HEK293 (cell line): ENCODE measurements at regions not wholly inside any gene's neighbourhood (a gene's known extent, or its start where the extent isn't known, plus 50 kb on each side); places are given as distances from the start of the nearest gene placed in this dataset.

Source experiments
- CTCF ChIA-PET: fragments of 350-600 bp; formaldehyde crosslinking; extraction: SDS; loops from one replicate; lab custom pipeline; 2021; ENCODE audit warnings: antibody characterized with exemption; lab: Yijun Ruan, JAX
- POLR2A ChIA-PET: fragments of 300-600 bp; formaldehyde crosslinking; extraction: SDS; loops from one replicate; lab custom pipeline; 2020; ENCODE audit warnings: antibody characterized with exemption, inconsistent platforms; lab: Yijun Ruan, JAX
- H3K27ac ChIP-seq: fragments of 200-500 bp; sonication (Bioruptor generic); 2 replicates; pipeline ENCODE4 v1.5.1; 2014; ENCODE audit warnings: low read depth, low read length, control low read depth, inconsistent platforms; ENCODE audit errors: extremely low read depth
- H3K36me3 ChIP-seq, 2 experiments: fragments of 200-500 bp in 1 of 2; sonication (Bioruptor generic) in 1 of 2; 1 replicate in 1 of 2; 2 replicates in 1 of 2; pipeline ENCODE4 v1.5.1; 2014 to 2017; ENCODE audit warnings: inconsistent platforms in 2 of 2, low read length in 2 of 2; ENCODE audit not compliant: control insufficient read depth in 2 of 2, insufficient read depth in 1 of 2
- H3K4me1 ChIP-seq: fragments of 200-500 bp; sonication (Bioruptor generic); 2 replicates; pipeline ENCODE4 v1.5.1; 2014; ENCODE audit warnings: mild to moderate bottlenecking, low read length, inconsistent platforms; ENCODE audit not compliant: control insufficient read depth, insufficient read depth
- H3K4me3 ChIP-seq: 2 replicates; pipeline ENCODE4 v1.5.1; 2011; ENCODE audit warnings: low read depth, mild to moderate bottlenecking, control low read depth, low read length, moderate library complexity
- H3K9me3 ChIP-seq: fragments of 200-500 bp; sonication (Bioruptor generic); 2 replicates; pipeline ENCODE4 v1.5.1; 2014; ENCODE audit warnings: low read depth, low read length, inconsistent platforms; ENCODE audit not compliant: control insufficient read depth, insufficient read depth
- BCL11B ChIP-seq: fragments of 450-650 bp; formaldehyde crosslinking; IDR thresholded peaks from 2 replicates; pipeline ENCODE4 v1.5.1; 2016; ENCODE audit warnings: low read depth, missing biosample characterization, missing genetic modification characterization
- KLF16 ChIP-seq: fragments of 450-650 bp; formaldehyde crosslinking; IDR thresholded peaks from 2 replicates; pipeline ENCODE4 v1.5.1; 2017; ENCODE audit warnings: missing biosample characterization, missing genetic modification characterization
- KLF9 ChIP-seq: fragments of 450-650 bp; formaldehyde crosslinking; IDR thresholded peaks from 2 replicates; pipeline ENCODE4 v1.5.1; 2016; ENCODE audit warnings: missing biosample characterization, missing genetic modification characterization, low read depth
- SETDB1 ChIP-seq: IDR thresholded peaks from one replicate; pipeline ENCODE4 v1.6.1; 2017; ENCODE audit warnings: mild to moderate bottlenecking, low read length, moderate library complexity, mixed read lengths; ENCODE audit not compliant: insufficient read length
- ZEB2 ChIP-seq: fragments of 450-650 bp; formaldehyde crosslinking; IDR thresholded peaks from 2 replicates; pipeline ENCODE4 v1.5.1; 2016; ENCODE audit warnings: missing biosample characterization, missing genetic modification characterization
- ZFP41 ChIP-seq: fragments of 450-650 bp; formaldehyde crosslinking; IDR thresholded peaks from 2 replicates; pipeline ENCODE4 v1.5.1; 2016; ENCODE audit warnings: missing biosample characterization, missing genetic modification characterization, borderline replicate concordance
- ZNF10 ChIP-seq: fragments of 450-650 bp; formaldehyde crosslinking; IDR thresholded peaks from 2 replicates; pipeline ENCODE4 v1.5.1; 2017; ENCODE audit warnings: missing biosample characterization, missing genetic modification characterization
- ZNF174 ChIP-seq: fragments of 450-650 bp; formaldehyde crosslinking; IDR thresholded peaks from 2 replicates; pipeline ENCODE4 v1.5.0; 2017; ENCODE audit warnings: missing biosample characterization, mild to moderate bottlenecking, missing genetic modification characterization
- ZNF175 ChIP-seq: fragments of 450-650 bp; formaldehyde crosslinking; IDR thresholded peaks from 2 replicates; pipeline ENCODE4 v1.5.1; 2016; ENCODE audit warnings: missing biosample characterization, missing genetic modification characterization
- ZNF239 ChIP-seq: fragments of 450-650 bp; formaldehyde crosslinking; IDR thresholded peaks from 2 replicates; pipeline ENCODE4 v1.5.1; 2016; ENCODE audit warnings: missing biosample characterization, missing genetic modification characterization
- ZNF324 ChIP-seq: fragments of 450-650 bp; formaldehyde crosslinking; IDR thresholded peaks from 2 replicates; pipeline ENCODE4 v1.5.1; 2016; ENCODE audit warnings: missing biosample characterization, missing genetic modification characterization
- ZNF335 ChIP-seq: fragments of 450-650 bp; formaldehyde crosslinking; conservative IDR thresholded peaks from 2 replicates; pipeline ENCODE4 v1.5.1; 2016; ENCODE audit warnings: missing biosample characterization, missing genetic modification characterization
- ZNF354C ChIP-seq: fragments of 450-650 bp; formaldehyde crosslinking; IDR thresholded peaks from 2 replicates; pipeline ENCODE4 v1.5.1; 2016; ENCODE audit warnings: missing biosample characterization, missing genetic modification characterization, low read depth, borderline replicate concordance
- ZNF416 ChIP-seq: fragments of 450-650 bp; formaldehyde crosslinking; IDR thresholded peaks from 2 replicates; pipeline ENCODE4 v1.5.1; 2016; ENCODE audit warnings: missing biosample characterization, missing genetic modification characterization
- ZNF501 ChIP-seq: fragments of 450-650 bp; formaldehyde crosslinking; IDR thresholded peaks from 2 replicates; pipeline ENCODE4 v1.5.1; 2016; ENCODE audit warnings: missing biosample characterization, missing genetic modification characterization
- ZNF510 ChIP-seq: fragments of 450-650 bp; formaldehyde crosslinking; IDR thresholded peaks from 2 replicates; pipeline ENCODE4 v1.5.1; 2018; ENCODE audit warnings: mild to moderate bottlenecking, missing genetic modification characterization, missing biosample characterization; ENCODE audit not compliant: insufficient replicate concordance
- ZNF514 ChIP-seq: fragments of 450-650 bp; formaldehyde crosslinking; IDR thresholded peaks from 2 replicates; pipeline ENCODE4 v1.5.1; 2016; ENCODE audit warnings: missing biosample characterization, missing genetic modification characterization
- ZNF660 ChIP-seq: fragments of 450-650 bp; IDR thresholded peaks from 2 replicates; pipeline ENCODE4 v1.5.1; 2018; ENCODE audit warnings: missing biosample characterization, mild to moderate bottlenecking, missing genetic modification characterization
- ZNF747 ChIP-seq: fragments of 450-650 bp; formaldehyde crosslinking; IDR thresholded peaks from 2 replicates; pipeline ENCODE4 v1.5.1; 2016; ENCODE audit warnings: missing biosample characterization, missing genetic modification characterization
- TF ChIP-seq, protein P1 (sequence below): fragments of 450-650 bp; formaldehyde crosslinking; IDR thresholded peaks from 2 replicates; pipeline ENCODE4 v1.5.1; 2016; ENCODE audit warnings: missing biosample characterization, missing genetic modification characterization, low read depth
- TF ChIP-seq, protein P2 (sequence below): fragments of 450-650 bp; formaldehyde crosslinking; IDR thresholded peaks from 2 replicates; pipeline ENCODE4; 2016; ENCODE audit warnings: missing biosample characterization, missing genetic modification characterization
- TF ChIP-seq, protein P3 (sequence below): fragments of 450-650 bp; formaldehyde crosslinking; IDR thresholded peaks from 2 replicates; pipeline ENCODE4 v1.5.1; 2016; ENCODE audit warnings: missing biosample characterization, missing genetic modification characterization

DNA sequence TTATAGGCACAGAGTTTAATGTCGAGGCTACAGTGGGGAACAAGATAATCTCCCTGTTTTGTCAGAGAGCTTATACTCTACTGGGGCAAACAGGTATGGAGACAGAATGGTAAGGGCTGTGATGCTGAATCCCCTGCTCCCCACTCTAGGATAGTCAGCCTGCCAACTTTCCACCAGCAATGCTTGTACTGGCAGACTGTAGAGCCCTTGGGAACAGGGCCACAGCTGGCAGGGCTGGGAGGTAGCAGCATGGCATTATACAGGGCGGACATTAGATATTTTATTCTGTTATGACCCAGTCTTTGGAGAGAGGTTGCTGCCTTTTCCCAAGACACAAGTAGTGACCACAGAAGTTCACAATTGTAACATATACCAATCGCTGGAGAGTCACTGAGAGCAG lies 91.2 kb downstream of the ARRDC4 start (continued):
- no peak for TF ChIP-seq ZNF416 (tag by site-specific recombination)
- no peak for TF ChIP-seq ZFP41 (tag by site-specific recombination)
- no peak for TF ChIP-seq ZNF747 (tag by site-specific recombination)
- TF ChIP-seq ZNF501 (tag by site-specific recombination) = no peak
- no peak for TF ChIP-seq ZNF354C
- no peak for TF ChIP-seq ZNF324 (tag by site-specific recombination)
- TF ChIP-seq ZNF175 (tag by site-specific recombination) = no peak
- TF ChIP-seq ZNF335 (tag by site-specific recombination) = no peak

DNA sequence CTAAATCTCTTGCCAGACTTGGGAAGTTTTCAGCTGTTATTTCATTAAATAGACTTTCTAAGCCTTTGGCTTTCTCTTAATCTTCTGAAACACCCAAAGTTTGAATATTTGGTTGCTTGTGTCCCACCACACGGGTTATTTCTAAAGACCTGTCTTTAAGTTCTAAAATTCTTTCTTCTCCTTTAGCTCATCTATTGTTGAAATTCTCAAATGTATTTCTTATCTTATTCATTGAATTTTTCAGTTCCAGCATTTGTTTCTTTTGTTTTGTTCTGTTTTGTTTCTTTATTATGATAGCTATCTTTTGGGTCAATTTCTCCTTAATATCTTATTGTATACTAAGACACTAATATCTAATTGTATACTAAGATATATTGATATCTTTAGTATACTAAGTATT lies 97.0 kb downstream of the ARRDC4 start:
- peak; percentile 72 for TF ChIP-seq SETDB1
- no peak for TF ChIP-seq ZNF514 (tag by site-specific recombination)
- TF ChIP-seq, protein P1, sequence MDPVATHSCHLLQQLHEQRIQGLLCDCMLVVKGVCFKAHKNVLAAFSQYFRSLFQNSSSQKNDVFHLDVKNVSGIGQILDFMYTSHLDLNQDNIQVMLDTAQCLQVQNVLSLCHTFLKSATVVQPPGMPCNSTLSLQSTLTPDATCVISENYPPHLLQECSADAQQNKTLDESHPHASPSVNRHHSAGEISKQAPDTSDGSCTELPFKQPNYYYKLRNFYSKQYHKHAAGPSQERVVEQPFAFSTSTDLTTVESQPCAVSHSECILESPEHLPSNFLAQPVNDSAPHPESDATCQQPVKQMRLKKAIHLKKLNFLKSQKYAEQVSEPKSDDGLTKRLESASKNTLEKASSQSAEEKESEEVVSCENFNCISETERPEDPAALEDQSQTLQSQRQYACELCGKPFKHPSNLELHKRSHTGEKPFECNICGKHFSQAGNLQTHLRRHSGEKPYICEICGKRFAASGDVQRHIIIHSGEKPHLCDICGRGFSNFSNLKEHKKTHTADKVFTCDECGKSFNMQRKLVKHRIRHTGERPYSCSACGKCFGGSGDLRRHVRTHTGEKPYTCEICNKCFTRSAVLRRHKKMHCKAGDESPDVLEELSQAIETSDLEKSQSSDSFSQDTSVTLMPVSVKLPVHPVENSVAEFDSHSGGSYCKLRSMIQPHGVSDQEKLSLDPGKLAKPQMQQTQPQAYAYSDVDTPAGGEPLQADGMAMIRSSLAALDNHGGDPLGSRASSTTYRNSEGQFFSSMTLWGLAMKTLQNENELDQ (tag by site-specific recombination) = no peak
- TF ChIP-seq, all 188 proteins: peak for 1
- CTCF ChIA-PET = interaction anchor here (0.7 kb wide), 2 partner anchors 261 to 324 kb away, joined by 3 to 4 read pairs; no protein-coding TSS in a partner anchor
- POLR2A ChIA-PET = no interaction called here
- Histone ChIP-seq H3K27ac (no peak overlapping the region), H3K36me3 (no peaks in the 10 kb centered on the region), H3K4me3 (no peak overlapping the region), H3K4me1 (no peaks in the 10 kb centered on the region), H3K9me3 (no peaks in the 10 kb centered on the region)

DNA sequence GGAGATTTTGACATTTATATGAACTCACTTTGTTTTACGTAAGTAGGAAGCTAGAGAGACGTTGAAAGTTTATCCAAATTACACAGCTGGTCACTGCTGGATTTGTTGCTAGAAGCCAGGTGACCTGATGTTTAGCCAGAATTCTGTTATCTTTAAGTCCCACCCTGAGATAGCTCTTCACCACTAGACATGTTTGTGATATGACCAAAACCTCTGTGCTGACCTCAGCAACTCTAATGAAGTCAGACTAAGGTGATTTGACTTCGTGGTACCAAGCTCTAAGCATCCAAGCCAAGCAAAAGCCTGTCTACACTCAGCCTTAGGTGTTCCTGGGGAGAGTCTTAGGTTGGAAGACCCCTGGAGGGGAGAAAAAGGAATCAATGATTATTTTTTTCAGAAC lies 102.4 kb downstream of the ARRDC4 start:
- ChIA-PET POLR2A (no interaction called here), CTCF (interaction anchor here (1.1 to 1.2 kb wide), 2 partner anchors 15 to 22 kb away, joined by 3 to 5 read pairs; no protein-coding TSS in a partner anchor)
- no peak for TF ChIP-seq ZNF510 (tag by site-specific recombination)
- TF ChIP-seq SETDB1 = no peak
- TF ChIP-seq ZEB2 (tag by site-specific recombination) = no peak
- TF ChIP-seq ZNF10 (tag by site-specific recombination) = no peak
- TF ChIP-seq ZNF239 (tag by site-specific recombination) = no peak
- no peak for TF ChIP-seq BCL11B (tag by site-specific recombination)
- no peak for TF ChIP-seq ZNF174 (tag by site-specific recombination)
- TF ChIP-seq, protein P2, sequence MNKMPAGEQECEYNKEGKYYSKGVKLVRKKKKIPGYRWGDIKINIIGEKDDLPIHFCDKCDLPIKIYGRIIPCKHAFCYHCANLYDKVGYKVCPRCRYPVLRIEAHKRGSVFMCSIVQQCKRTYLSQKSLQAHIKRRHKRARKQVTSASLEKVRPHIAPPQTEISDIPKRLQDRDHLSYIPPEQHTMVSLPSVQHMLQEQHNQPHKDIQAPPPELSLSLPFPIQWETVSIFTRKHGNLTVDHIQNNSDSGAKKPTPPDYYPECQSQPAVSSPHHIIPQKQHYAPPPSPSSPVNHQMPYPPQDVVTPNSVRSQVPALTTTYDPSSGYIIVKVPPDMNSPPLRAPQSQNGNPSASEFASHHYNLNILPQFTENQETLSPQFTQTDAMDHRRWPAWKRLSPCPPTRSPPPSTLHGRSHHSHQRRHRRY (tag by site-specific recombination) = no peak
- no peak for TF ChIP-seq KLF16 (tag by site-specific recombination)
- TF ChIP-seq, protein P3, sequence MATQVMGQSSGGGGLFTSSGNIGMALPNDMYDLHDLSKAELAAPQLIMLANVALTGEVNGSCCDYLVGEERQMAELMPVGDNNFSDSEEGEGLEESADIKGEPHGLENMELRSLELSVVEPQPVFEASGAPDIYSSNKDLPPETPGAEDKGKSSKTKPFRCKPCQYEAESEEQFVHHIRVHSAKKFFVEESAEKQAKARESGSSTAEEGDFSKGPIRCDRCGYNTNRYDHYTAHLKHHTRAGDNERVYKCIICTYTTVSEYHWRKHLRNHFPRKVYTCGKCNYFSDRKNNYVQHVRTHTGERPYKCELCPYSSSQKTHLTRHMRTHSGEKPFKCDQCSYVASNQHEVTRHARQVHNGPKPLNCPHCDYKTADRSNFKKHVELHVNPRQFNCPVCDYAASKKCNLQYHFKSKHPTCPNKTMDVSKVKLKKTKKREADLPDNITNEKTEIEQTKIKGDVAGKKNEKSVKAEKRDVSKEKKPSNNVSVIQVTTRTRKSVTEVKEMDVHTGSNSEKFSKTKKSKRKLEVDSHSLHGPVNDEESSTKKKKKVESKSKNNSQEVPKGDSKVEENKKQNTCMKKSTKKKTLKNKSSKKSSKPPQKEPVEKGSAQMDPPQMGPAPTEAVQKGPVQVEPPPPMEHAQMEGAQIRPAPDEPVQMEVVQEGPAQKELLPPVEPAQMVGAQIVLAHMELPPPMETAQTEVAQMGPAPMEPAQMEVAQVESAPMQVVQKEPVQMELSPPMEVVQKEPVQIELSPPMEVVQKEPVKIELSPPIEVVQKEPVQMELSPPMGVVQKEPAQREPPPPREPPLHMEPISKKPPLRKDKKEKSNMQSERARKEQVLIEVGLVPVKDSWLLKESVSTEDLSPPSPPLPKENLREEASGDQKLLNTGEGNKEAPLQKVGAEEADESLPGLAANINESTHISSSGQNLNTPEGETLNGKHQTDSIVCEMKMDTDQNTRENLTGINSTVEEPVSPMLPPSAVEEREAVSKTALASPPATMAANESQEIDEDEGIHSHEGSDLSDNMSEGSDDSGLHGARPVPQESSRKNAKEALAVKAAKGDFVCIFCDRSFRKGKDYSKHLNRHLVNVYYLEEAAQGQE (tag by site-specific recombination) = no peak
- TF ChIP-seq KLF9 (tag by site-specific recombination) = no peak
- TF ChIP-seq ZNF660 (tag by site-specific recombination) = no peak
- peaks cover 2% of the 10 kb centered on the region; the same call in 1 of the 2 replicates for H3K4me1 ChIP-seq
- no peaks in the 10 kb centered on the region for H3K9me3 ChIP-seq
- H3K27ac ChIP-seq = no peak overlapping the region
- no peak overlapping the region for H3K4me3 ChIP-seq
- no peaks in the 10 kb centered on the region for H3K36me3 ChIP-seq
